WERI-Rb-1 (cell line): ENCODE measurements at regions not wholly inside any gene's neighbourhood (a gene's known extent, or its start where the extent isn't known, plus 50 kb on each side); places are given as distances from the start of the nearest gene placed in this dataset.

Experiments used
- DNase-seq: peaks from one replicate; pipeline ENCODE4 v3.0.0-alpha.2; 2020
- H3K27ac ChIP-seq: fragments of 250-450 bp; sonication (Bioruptor Pico); 2 replicates; pipeline ENCODE4 v1.5.1; 2020; ENCODE audit warnings: mild to moderate bottlenecking, moderate library complexity
- H3K27me3 ChIP-seq: fragments of 250-450 bp; sonication (Bioruptor Pico); 2 replicates; pipeline ENCODE4 v1.5.1; 2021; ENCODE audit warnings: mild to moderate bottlenecking, low read depth, moderate library complexity; ENCODE audit not compliant: insufficient read depth, severe bottlenecking
- H3K36me3 ChIP-seq: fragments of 250-450 bp; sonication (Bioruptor Pico); 2 replicates; pipeline ENCODE4 v1.5.1; 2020; ENCODE audit warnings: mild to moderate bottlenecking, moderate library complexity
- H3K4me3 ChIP-seq: 2 replicates; pipeline ENCODE4 v1.5.1; 2011; ENCODE audit warnings: low read depth, mild to moderate bottlenecking, control low read depth, low read length
- H3K9me3 ChIP-seq: fragments of 250-450 bp; sonication (Bioruptor Pico); 2 replicates; pipeline ENCODE4 v1.5.1; 2021; ENCODE audit warnings: mild to moderate bottlenecking, moderate library complexity; ENCODE audit not compliant: severe bottlenecking
- CTCF ChIP-seq: IDR thresholded peaks from 2 replicates; pipeline ENCODE4 v1.5.1; 2011; ENCODE audit warnings: low read depth, mild to moderate bottlenecking, control low read depth, inconsistent platforms, low read length

- H3K4me3 ChIP-seq: no peak overlapping the region
- no peak for TF ChIP-seq CTCF
- H3K9me3 ChIP-seq: no peaks in the 10 kb centered on the region
- H3K27me3 ChIP-seq: no peaks in the 10 kb centered on the region
- peak; percentile 57 for DNase-seq
- H3K36me3 ChIP-seq: no peaks in the 10 kb centered on the region
- H3K27ac ChIP-seq: peak overlapping the region; percentile 100
Measured at GRCh38 chr22:23522623-23523251, 57.4 kb downstream of the IGLL1 start.

GRCh38 chr22:23521441-23522113, 58.5 kb downstream of the IGLL1 start:
- no peaks in the 10 kb centered on the region for H3K27me3 ChIP-seq
- no peaks in the 10 kb centered on the region for H3K36me3 ChIP-seq
- H3K4me3 ChIP-seq: peak overlapping the region; percentile 51
- H3K27ac ChIP-seq: peak overlapping the region; percentile 100
- DNase-seq: peak; percentile 94
- H3K9me3 ChIP-seq: no peaks in the 10 kb centered on the region
- 0 out of 2 replicates have a peak, but pooled peaks have one; percentile 18 for TF ChIP-seq CTCF

- peak overlapping the region; percentile 51 for H3K4me3 ChIP-seq
- no peaks in the 10 kb centered on the region for H3K9me3 ChIP-seq
- peak overlapping the region; percentile 100 for H3K27ac ChIP-seq
- H3K27me3 ChIP-seq: no peaks in the 10 kb centered on the region
- TF ChIP-seq CTCF: no peak
- no peaks in the 10 kb centered on the region for H3K36me3 ChIP-seq
- DNase-seq: peak; percentile 46
Measured at GRCh38 chr22:23520863-23521440, 59.1 kb downstream of the IGLL1 start.

- H3K36me3 ChIP-seq: no peaks in the 10 kb centered on the region
- H3K9me3 ChIP-seq: no peaks in the 10 kb centered on the region
- DNase-seq: no peak
- no peaks in the 10 kb centered on the region for H3K27me3 ChIP-seq
- peak overlapping the region; percentile 100 for H3K27ac ChIP-seq
- no peak overlapping the region for H3K4me3 ChIP-seq
- TF ChIP-seq CTCF: no peak
Measured at GRCh38 chr22:23519442-23520157, 60.5 kb downstream of the IGLL1 start.

GRCh38 chr22:23518376-23519187, 61.5 kb downstream of the IGLL1 start:
- Histone ChIP-seq H3K27ac (peak overlapping the region; percentile 100), H3K4me3 (peak overlapping the region; percentile 30), H3K9me3 (no peaks in the 10 kb centered on the region), H3K36me3 (no peaks in the 10 kb centered on the region), H3K27me3 (no peaks in the 10 kb centered on the region)
- TF ChIP-seq CTCF: peak; percentile 51
- DNase-seq: peak; percentile 96
